Right lobe of liver (tissue), 6 donors: ENCODE measurements at regions not wholly inside any gene's neighbourhood (a gene's known extent, or its start where the extent isn't known, plus 50 kb on each side); places are given as distances from the start of the nearest gene placed in this dataset.
A peak's percentile ranks its signal among the peaks of the same experiment; 100 is the strongest.

Source experiments
- ATAC-seq, 4 donors: fragments of 200-7000 bp; cut with Tn5 transposase; one replicate each; pipeline ENCODE4 v1.9.1; 2020; ENCODE audit warnings: mild to moderate bottlenecking in 4 of 4, moderate library complexity in 4 of 4
- DNase-seq, 3 donors: peaks; one replicate each; pipeline ENCODE4 v3.0.0-alpha.2; 2020
- H3K27ac ChIP-seq, 3 donors: fragments of 200-600 bp; one replicate each; pipeline ENCODE4 v1.8.0; 2022
- H3K27me3 ChIP-seq, 2 donors: fragments of 200-600 bp; one replicate each; pipeline ENCODE4 v1.8.0; 2022
- H3K36me3 ChIP-seq, 4 donors: fragments of 200-600 bp; sonication (generic) in 1 of 4; one replicate each; pipeline versions ENCODE4 v1.5.1 to v1.8.0; 2017 to 2022; ENCODE audit warnings: control low read depth in 1 of 4
- H3K4me1 ChIP-seq, 4 donors: fragments of 200-600 bp; sonication (generic) in 1 of 4; one replicate each; pipeline versions ENCODE4 v1.5.1 to v1.8.0; 2017 to 2022; ENCODE audit warnings: control low read depth in 1 of 4
- H3K4me3 ChIP-seq, 3 donors: fragments of 200-600 bp; one replicate each; pipeline ENCODE4 v1.8.0; 2022
- H3K9me3 ChIP-seq, 4 donors: fragments of 200-600 bp; sonication (generic) in 1 of 4; one replicate each; pipeline versions ENCODE4 v1.5.1 to v1.8.0; 2017 to 2022; ENCODE audit warnings: control low read depth in 1 of 4
- CTCF ChIP-seq, 4 donors: fragments of 200-600 bp in 3 of 4; fragments of 450-650 bp in 1 of 4; IDR thresholded peaks; one replicate each; pipeline versions ENCODE4 v1.5.1 to v1.8.0; 2016 to 2022; ENCODE audit warnings: antibody characterized with exemption in 4 of 4, mild to moderate bottlenecking in 2 of 4
- POLR2A ChIP-seq: fragments of 450-650 bp; IDR thresholded peaks from one replicate; pipeline ENCODE4 v1.6.1; 2017; ENCODE audit warnings: antibody characterized with exemption, mild to moderate bottlenecking
- WGBS: methylation state at CpG from one replicate; pipeline ENCODE4 v1.1.6; 2018; ENCODE audit warnings: low coverage, low lambda C conversion rate; ENCODE audit not compliant: insufficient coverage; ENCODE audit errors: missing lambda C conversion rate; 5-methylcytosine and 5-hydroxymethylcytosine counted together
- intact Hi-C, 2 donors: fragments of 100-400 bp; cut with DNase I; formaldehyde crosslinking; loops; one replicate each; pipeline versions ENCODE4 v1.11.2 to v1.14.1; 2022
- donor health status: DM: no; HTN: yes; CAD: no.
- donor health status: DM: no; HTN: no; CAD: no.
- donor health status: DM: no; HTN: no; CAD: no.
- donor health status: DM: no; HTN: yes; CAD: no.
- donor health status: DM: no; HTN: yes; CAD: no.

- ATAC-seq (no peak), DNase-seq (no peak)
- no peak overlapping the region for H3K4me3 ChIP-seq
- H3K27ac ChIP-seq, result no peak overlapping the region
- H3K36me3 ChIP-seq, result no peaks in the 10 kb centered on the region
- no peak for TF ChIP-seq POLR2A
- no peak for TF ChIP-seq CTCF (IDR thresholded peaks at IDR 0.05)
- no peaks in the 10 kb centered on the region for H3K27me3 ChIP-seq
- H3K4me1 ChIP-seq, result no peaks in the 10 kb centered on the region
- H3K9me3 ChIP-seq, result no peaks in the 10 kb centered on the region
- intact Hi-C loops, result no loop called here
These were observed 93.7 kb downstream of the TDRD15 start for GRCh38 chr2:21217442-21217841.

- no peak for DNase-seq
- TF ChIP-seq POLR2A (no peak), CTCF (IDR thresholded peaks at IDR 0.05) (no peak)
- Histone ChIP-seq H3K4me1 (no peaks in the 10 kb centered on the region), H3K27me3 (no peaks in the 10 kb centered on the region), H3K9me3 (no peaks in the 10 kb centered on the region), H3K36me3 (no peaks in the 10 kb centered on the region), H3K4me3 (no peak overlapping the region), H3K27ac (no peak overlapping the region)
- peak in 1 of 4 donors; percentile 35 for ATAC-seq
- WGBS, result 88% methylated on average over 1 of the region's 1 CpG
- intact Hi-C loops, result no loop called here
These were observed 97.2 kb downstream of the TDRD15 start for GRCh38 chr2:21220930-21221329.

GRCh38 chr2:21223618-21224017 is 99.8 kb downstream of the TDRD15 start:
- Histone ChIP-seq H3K9me3 (no peaks in the 10 kb centered on the region), H3K27me3 (no peaks in the 10 kb centered on the region), H3K36me3 (no peaks in the 10 kb centered on the region), H3K27ac (no peak overlapping the region), H3K4me1 (no peaks in the 10 kb centered on the region), H3K4me3 (no peak overlapping the region)
- intact Hi-C loops, result no loop called here
- ATAC-seq (no peak), DNase-seq (no peak)
- TF ChIP-seq CTCF (IDR thresholded peaks at IDR 0.05) (no peak), POLR2A (no peak)
- WGBS, result 91% methylated on average over 5 of the region's 5 CpGs

- no peaks in the 10 kb centered on the region for H3K4me1 ChIP-seq
- no peak overlapping the region for H3K27ac ChIP-seq
- TF ChIP-seq POLR2A, result no peak
- no peaks in the 10 kb centered on the region for H3K36me3 ChIP-seq
- DNase-seq, result no peak
- H3K27me3 ChIP-seq, result no peaks in the 10 kb centered on the region
- WGBS, result 60% methylated on average over 10 of the region's 10 CpGs
- intact Hi-C loops, result no loop called here
- peak in 1 of 4 donors; percentile 26 for ATAC-seq
- H3K9me3 ChIP-seq, result no peaks in the 10 kb centered on the region
- no peak overlapping the region for H3K4me3 ChIP-seq
These were observed 104.5 kb downstream of the TDRD15 start for GRCh38 chr2:21228041-21228895.

GRCh38 chr2:21229302-21229701 is 105.5 kb downstream of the TDRD15 start:
- Histone ChIP-seq H3K4me3 (no peak overlapping the region), H3K27ac (no peak overlapping the region), H3K36me3 (no peaks in the 10 kb centered on the region), H3K9me3 (no peaks in the 10 kb centered on the region), H3K4me1 (no peaks in the 10 kb centered on the region), H3K27me3 (no peaks in the 10 kb centered on the region)
- no peak for ATAC-seq
- WGBS, result 60% methylated on average over 1 of the region's 1 CpG
- intact Hi-C loops, result no loop called here
- no peak for DNase-seq
- TF ChIP-seq CTCF (IDR thresholded peaks at IDR 0.05), result no peak
